ENCODE measurements at regions not wholly inside any gene's neighbourhood (a gene's known extent, or its start where the extent isn't known, plus 50 kb on each side); places are given as distances from the start of the nearest gene placed in this dataset.

DNA sequence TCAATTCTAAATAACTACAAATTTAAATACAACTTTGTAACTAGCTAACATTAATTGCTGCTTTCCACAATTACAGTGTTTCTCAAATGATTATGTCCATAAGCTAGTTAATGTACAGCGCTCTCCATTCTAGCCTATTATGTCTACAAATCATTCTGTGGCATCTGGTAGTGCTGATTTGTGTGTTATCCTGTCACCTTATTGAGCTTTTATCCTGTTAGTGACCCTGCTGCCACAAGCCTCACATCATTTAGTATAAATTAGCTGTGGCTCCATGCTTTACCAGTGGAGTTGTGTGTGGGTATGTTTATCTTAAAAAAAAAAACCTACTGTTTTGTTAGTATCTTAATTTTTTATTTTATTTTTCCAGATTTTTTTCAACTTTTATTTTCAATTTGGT is 112.6 kb upstream of the PJA2 start:
- CTCF ChIA-PET = no interaction called here
- H3K36me3 Mint-ChIP-seq (ENCODE audit: low read depth) = no peaks in the 10 kb centered on the region
- no peaks in the 10 kb centered on the region for H3K27me3 Mint-ChIP-seq (ENCODE audit: low read depth)
- H3K4me3 Mint-ChIP-seq = no peak overlapping the region
- H3K4me1 Mint-ChIP-seq (ENCODE audit: low read depth) = no peaks in the 10 kb centered on the region
- intact Hi-C loops (cut with micrococcal nuclease) = no loop called here
- H3K9me3 Mint-ChIP-seq = no peaks in the 10 kb centered on the region
- DNase-seq = no peak
- no peak overlapping the region for H3K27ac Mint-ChIP-seq

DNA sequence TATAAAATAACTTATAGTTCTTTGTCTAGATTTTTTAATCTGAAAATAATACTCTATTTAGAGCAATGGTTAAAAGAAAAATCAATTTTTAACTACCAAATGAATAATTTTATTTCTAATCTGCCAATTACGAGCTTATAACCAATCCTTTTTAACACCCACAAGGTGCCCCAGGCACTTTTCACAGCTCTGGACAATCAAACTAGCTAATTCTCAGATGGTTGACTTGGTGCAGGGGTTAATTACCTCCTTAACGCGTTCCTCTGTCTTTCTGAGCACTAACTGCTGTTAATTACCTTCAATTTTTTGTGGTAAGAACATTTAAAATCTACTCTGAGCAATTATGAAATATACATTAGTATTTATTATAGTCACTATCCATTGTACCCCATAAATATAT is 109.6 kb upstream of the PJA2 start:
- intact Hi-C loops (cut with micrococcal nuclease) = no loop called here
- no peak for DNase-seq
- Mint-ChIP-seq H3K4me1 (ENCODE audit: low read depth) (no peaks in the 10 kb centered on the region), H3K9me3 (no peaks in the 10 kb centered on the region), H3K27me3 (ENCODE audit: low read depth) (no peaks in the 10 kb centered on the region), H3K36me3 (ENCODE audit: low read depth) (no peaks in the 10 kb centered on the region), H3K4me3 (no peak overlapping the region), H3K27ac (no peak overlapping the region)
- CTCF ChIA-PET = interaction anchor here (0.7 kb wide), 1 partner anchor 34 kb away, joined by 4 read pairs; no protein-coding TSS in a partner anchor

DNA sequence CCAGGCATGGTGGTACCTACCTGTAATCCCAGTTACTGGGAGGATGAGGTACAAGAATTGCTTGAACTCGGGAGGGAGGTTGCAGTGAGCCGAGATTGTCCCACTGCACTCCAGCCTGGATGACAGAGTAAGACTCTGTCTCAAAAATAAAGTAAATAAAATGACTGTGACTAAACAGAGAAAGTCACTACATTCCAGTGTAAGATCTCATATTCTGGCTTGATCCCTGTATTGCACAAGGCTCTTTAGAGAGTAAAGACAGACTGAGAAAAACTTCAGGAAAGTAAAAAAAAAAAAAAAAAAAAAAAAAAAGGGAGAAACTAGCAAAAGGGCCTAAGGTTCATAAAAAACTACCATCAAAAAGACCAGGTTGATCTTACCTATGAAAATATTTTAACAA is 106.6 kb upstream of the PJA2 start:
- Mint-ChIP-seq H3K27me3 (ENCODE audit: low read depth) (no peaks in the 10 kb centered on the region), H3K9me3 (no peaks in the 10 kb centered on the region), H3K27ac (no peak overlapping the region), H3K4me3 (no peak overlapping the region), H3K4me1 (ENCODE audit: low read depth) (no peaks in the 10 kb centered on the region), H3K36me3 (ENCODE audit: low read depth) (no peaks in the 10 kb centered on the region)
- intact Hi-C loops (cut with micrococcal nuclease) = no loop called here
- DNase-seq = no peak
- CTCF ChIA-PET = no interaction called here

DNA sequence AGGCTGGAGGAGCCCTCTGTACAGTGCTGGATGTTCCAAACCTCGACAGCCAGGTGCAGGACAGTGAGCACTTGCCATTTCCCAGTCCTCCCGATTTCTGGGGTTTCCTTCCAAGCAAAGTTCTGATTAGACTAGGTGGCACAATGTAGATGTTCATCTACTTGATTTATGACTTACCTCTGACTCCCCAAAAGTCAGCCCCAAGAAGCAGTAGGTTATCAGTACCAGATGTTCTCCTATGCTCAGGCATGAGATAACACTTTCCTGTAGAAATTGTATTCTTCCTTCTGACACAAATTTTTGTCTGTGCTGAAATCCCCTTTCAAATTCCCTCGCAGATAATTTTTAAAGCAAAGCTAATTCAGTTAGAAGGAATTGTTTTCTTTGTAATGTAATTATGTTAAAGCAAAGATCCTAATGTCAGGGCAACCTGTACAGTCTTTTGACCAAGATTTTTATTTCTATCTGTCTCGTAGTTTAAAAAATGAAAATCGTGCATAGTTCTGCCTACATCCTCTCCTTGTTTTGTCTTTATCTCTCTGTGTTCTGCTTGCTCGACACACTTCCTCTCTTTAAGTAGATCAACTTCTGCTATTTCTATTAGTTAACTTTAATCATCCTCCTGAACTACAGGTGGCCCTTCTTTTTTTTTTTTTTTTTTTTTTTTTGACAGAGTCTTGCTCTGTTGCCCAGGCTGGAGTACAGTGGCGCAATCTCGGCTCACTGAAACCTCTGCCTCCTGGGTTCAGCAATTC is 102.4 kb upstream of the PJA2 start:
- no peaks in the 10 kb centered on the region for H3K9me3 Mint-ChIP-seq
- H3K27ac Mint-ChIP-seq = no peak overlapping the region
- intact Hi-C loops (cut with micrococcal nuclease) = no loop called here
- CTCF ChIA-PET = no interaction called here
- no peaks in the 10 kb centered on the region for H3K4me1 Mint-ChIP-seq (ENCODE audit: low read depth)
- H3K4me3 Mint-ChIP-seq = no peak overlapping the region
- no peaks in the 10 kb centered on the region for H3K36me3 Mint-ChIP-seq (ENCODE audit: low read depth)
- peaks cover 2% of the 10 kb centered on the region for H3K27me3 Mint-ChIP-seq (ENCODE audit: low read depth)
- no peak for DNase-seq

DNA sequence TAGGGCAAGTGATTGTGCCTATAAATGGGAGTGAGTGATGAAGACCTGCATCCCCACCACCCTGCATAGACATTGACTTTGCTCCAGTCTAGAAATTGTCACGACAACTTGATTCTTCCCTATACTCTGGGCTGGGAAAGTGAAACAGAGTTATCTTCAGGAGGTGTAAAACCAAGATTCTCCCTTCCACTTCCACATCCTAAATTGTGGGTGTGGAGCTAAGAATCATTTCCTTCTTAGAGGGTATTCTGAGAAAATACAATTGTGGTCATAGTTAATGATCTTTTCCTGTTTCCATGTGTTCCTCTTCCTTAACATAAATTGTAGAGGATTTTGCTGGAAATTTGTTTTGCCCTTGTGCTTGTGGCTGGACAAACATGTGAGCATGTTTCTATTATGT is 96.8 kb upstream of the PJA2 start:
- no peak for DNase-seq
- no peaks in the 10 kb centered on the region for H3K4me1 Mint-ChIP-seq (ENCODE audit: low read depth)
- CTCF ChIA-PET = no interaction called here
- H3K27me3 Mint-ChIP-seq (ENCODE audit: low read depth) = peaks cover 2% of the 10 kb centered on the region
- no peak overlapping the region for H3K27ac Mint-ChIP-seq
- H3K9me3 Mint-ChIP-seq = no peaks in the 10 kb centered on the region
- intact Hi-C loops (cut with micrococcal nuclease) = no loop called here
- no peak overlapping the region for H3K4me3 Mint-ChIP-seq
- no peaks in the 10 kb centered on the region for H3K36me3 Mint-ChIP-seq (ENCODE audit: low read depth)

DNA sequence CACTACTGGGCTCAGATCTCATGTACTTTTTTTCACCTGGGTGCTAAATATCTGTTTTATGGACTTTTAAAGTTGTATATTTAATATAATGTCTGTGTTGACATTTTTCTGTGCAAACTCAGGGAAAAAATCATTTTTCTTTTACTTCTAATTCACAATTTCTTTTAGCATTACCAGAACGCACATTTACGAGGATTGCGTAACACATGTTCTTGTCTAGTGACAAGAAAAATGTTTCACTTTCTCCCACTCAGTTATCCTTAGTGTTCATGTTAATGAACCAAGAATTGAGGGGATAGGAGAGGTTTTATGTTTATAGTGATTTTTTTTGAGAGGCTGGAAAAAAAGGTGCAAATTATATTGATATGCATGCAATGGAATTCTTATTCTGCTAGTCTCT is 86.3 kb upstream of the PJA2 start:
- CTCF ChIA-PET = no interaction called here
- H3K27ac Mint-ChIP-seq = no peak overlapping the region
- H3K4me1 Mint-ChIP-seq (ENCODE audit: low read depth) = no peaks in the 10 kb centered on the region
- H3K36me3 Mint-ChIP-seq (ENCODE audit: low read depth) = no peaks in the 10 kb centered on the region
- peaks cover 7% of the 10 kb centered on the region for H3K27me3 Mint-ChIP-seq (ENCODE audit: low read depth)
- intact Hi-C loops (cut with micrococcal nuclease) = no loop called here
- no peaks in the 10 kb centered on the region for H3K9me3 Mint-ChIP-seq
- H3K4me3 Mint-ChIP-seq = no peak overlapping the region
- DNase-seq = no peak

DNA sequence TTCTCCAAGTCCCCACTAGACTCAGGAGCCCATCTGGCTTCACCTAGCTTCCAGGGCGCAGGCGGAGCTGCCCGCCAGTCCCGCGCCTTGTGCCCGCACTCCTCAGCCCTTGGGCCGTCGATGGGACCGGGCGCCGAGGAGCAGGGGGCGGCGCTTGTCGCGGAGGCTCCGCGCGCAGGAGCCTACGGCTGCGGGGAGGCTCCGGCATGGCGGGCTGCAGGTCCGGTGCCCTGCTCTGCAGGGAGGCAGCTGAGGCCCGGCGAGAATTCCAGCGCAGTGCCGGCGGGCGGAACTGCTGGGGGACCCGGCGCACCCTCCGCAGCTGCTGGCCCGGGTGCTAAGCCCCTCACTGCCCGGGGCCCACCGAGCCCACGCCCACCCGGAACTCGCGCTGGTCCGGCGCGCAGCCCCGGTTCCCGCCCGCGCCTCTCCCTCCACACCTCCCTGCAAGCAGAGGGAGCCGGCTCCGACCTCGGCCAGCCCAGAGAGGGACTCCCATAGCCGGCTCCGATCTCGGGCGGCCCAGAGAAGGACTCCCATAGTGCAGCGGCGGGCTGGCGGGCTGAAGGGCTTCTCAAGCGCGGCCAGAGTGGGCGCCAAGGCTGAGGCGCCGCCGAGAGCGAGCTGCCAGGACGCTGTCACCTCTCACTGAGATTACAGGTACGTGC is 78.1 kb upstream of the PJA2 start:
- Mint-ChIP-seq H3K4me1 (ENCODE audit: low read depth) (no peaks in the 10 kb centered on the region), H3K36me3 (ENCODE audit: low read depth) (no peaks in the 10 kb centered on the region), H3K4me3 (no peak overlapping the region), H3K9me3 (no peaks in the 10 kb centered on the region), H3K27me3 (ENCODE audit: low read depth) (peaks cover 2% of the 10 kb centered on the region), H3K27ac (no peak overlapping the region)
- DNase-seq = no peak
- CTCF ChIA-PET = no interaction called here
- intact Hi-C loops (cut with micrococcal nuclease) = no loop called here

DNA sequence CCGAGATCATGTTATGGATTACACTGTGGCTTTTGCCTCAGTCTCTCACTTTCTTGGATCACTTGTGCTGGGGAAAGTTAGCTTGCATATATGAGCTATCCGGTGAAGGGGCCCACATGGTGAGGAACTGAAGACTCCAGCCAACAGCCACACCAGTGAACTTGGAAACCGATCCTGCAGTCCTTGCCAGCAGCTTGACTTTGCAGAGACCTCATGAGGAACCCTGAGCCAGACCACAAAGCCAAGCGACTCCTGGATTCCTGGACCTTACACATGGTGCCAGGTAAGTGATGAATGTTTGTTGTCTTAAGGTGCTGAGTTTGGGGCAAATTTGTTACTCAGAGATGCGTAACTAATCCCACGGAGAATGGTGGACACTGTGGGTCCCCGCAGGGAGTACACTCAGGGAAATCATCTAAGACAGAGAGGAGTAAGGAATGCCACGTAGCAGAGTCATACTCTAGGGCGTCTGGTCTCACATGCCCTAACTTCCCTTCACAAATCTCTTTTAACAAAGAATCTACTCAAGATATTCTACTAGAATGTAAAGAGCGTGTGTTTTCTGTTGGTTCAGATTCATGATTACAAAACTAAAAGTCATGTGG is 76.5 kb upstream of the PJA2 start:
- intact Hi-C loops (cut with micrococcal nuclease) = no loop called here
- peaks cover 2% of the 10 kb centered on the region for H3K27me3 Mint-ChIP-seq (ENCODE audit: low read depth)
- H3K4me3 Mint-ChIP-seq = no peak overlapping the region
- H3K27ac Mint-ChIP-seq = no peak overlapping the region
- H3K9me3 Mint-ChIP-seq = no peaks in the 10 kb centered on the region
- H3K4me1 Mint-ChIP-seq (ENCODE audit: low read depth) = no peaks in the 10 kb centered on the region
- no peak for DNase-seq
- H3K36me3 Mint-ChIP-seq (ENCODE audit: low read depth) = no peaks in the 10 kb centered on the region
- CTCF ChIA-PET = no interaction called here

DNA sequence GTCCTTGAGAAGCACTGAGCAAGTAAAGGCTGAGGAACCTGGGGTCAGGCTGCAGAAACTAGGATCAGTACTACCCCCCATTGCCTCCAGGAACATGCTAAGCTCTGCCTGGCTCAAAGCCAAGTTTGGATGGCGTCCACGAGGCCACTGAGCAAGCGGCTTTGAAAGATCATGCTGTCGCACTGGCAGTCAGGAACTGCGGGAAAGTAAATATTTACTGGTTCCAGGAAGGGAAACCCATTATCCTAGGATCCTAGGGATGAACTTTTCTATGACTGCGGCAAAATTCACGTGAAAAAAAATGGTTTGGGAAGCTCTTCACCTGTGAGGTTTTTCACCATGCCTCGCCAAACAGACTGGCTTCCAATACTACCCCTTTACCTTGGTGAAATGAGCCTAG is 75.3 kb upstream of the PJA2 start:
- intact Hi-C loops (cut with micrococcal nuclease) = no loop called here
- H3K9me3 Mint-ChIP-seq = no peaks in the 10 kb centered on the region
- DNase-seq = no peak
- H3K4me3 Mint-ChIP-seq = no peak overlapping the region
- no peaks in the 10 kb centered on the region for H3K4me1 Mint-ChIP-seq (ENCODE audit: low read depth)
- H3K27me3 Mint-ChIP-seq (ENCODE audit: low read depth) = no peaks in the 10 kb centered on the region
- no peaks in the 10 kb centered on the region for H3K36me3 Mint-ChIP-seq (ENCODE audit: low read depth)
- CTCF ChIA-PET = no interaction called here
- H3K27ac Mint-ChIP-seq = no peak overlapping the region

DNA sequence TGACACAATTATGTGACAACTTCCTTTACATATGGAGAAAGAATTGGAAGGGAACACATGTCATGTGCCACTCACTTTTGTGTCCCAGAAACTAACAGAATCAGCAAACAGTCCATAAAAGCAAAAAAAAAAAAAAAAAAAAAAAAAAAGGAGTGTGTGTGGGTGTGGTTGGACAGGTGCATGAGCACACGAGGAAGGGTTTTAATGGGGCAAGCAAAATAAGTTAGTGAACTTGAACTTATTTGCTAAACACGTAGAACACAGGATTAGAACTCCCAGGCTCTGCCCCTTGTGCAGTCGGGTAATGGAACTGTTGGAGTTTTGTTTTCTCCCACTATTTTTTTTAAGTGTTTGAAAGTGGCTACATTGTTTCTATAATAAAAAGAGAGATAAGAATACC is 74.8 kb upstream of the PJA2 start:
- CTCF ChIA-PET = no interaction called here
- H3K4me1 Mint-ChIP-seq (ENCODE audit: low read depth) = no peaks in the 10 kb centered on the region
- no peak overlapping the region for H3K27ac Mint-ChIP-seq
- no peaks in the 10 kb centered on the region for H3K9me3 Mint-ChIP-seq
- H3K27me3 Mint-ChIP-seq (ENCODE audit: low read depth) = no peaks in the 10 kb centered on the region
- DNase-seq = no peak
- intact Hi-C loops (cut with micrococcal nuclease) = no loop called here
- no peak overlapping the region for H3K4me3 Mint-ChIP-seq
- no peaks in the 10 kb centered on the region for H3K36me3 Mint-ChIP-seq (ENCODE audit: low read depth)

DNA sequence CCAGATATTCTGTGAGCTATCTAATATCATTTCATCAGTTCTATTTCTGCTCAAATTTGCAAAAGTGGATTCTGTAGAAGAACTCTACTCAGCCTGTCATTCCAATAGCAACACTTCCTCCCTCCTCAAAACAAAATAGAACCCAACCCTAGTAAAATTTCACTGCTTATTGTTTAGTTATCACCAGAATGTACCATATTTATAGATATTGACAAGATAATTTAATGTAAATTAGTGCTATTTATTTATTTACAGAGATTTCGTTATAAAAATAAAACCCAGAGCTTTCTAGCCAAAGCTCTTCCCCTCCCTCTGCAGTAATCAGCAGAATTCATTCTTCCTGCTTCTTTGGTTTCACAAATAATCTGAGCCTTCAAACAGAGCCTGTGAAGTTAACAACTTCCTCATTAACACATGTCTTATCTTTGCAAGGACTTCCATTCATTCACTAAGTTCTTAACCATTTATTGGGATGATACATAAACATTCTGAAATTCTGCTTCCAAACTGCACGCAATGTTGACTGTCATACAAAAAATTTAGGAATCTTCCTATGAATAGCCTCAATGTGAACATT is 73.7 kb upstream of the PJA2 start:
- Mint-ChIP-seq H3K27ac (no peak overlapping the region), H3K27me3 (ENCODE audit: low read depth) (no peaks in the 10 kb centered on the region), H3K4me1 (ENCODE audit: low read depth) (no peaks in the 10 kb centered on the region), H3K9me3 (no peaks in the 10 kb centered on the region), H3K36me3 (ENCODE audit: low read depth) (no peaks in the 10 kb centered on the region), H3K4me3 (no peak overlapping the region)
- no peak for DNase-seq
- intact Hi-C loops (cut with micrococcal nuclease) = no loop called here
- CTCF ChIA-PET = no interaction called here

DNA sequence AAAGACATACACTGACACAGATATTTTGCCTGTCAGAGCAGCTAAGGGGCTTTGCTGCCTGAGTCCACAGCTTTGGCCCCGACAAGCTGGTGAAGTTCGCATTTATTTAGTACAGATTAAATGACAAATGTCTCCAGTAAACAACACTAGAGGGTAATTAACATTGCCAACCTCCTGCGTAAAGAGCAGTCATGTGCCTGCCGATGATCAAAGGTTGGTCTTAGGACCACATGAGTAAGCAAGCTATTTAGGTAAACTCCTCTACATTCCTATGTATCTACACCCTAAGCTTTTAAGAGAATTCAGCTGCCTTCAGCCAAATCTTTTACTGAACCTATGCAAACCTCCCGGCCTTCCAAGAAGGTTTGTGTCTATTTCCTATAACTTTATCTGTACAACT is 73.0 kb upstream of the PJA2 start:
- Mint-ChIP-seq H3K36me3 (ENCODE audit: low read depth) (no peaks in the 10 kb centered on the region), H3K4me3 (no peak overlapping the region), H3K27ac (no peak overlapping the region), H3K4me1 (ENCODE audit: low read depth) (no peaks in the 10 kb centered on the region), H3K9me3 (no peaks in the 10 kb centered on the region), H3K27me3 (ENCODE audit: low read depth) (no peaks in the 10 kb centered on the region)
- intact Hi-C loops (cut with micrococcal nuclease) = no loop called here
- CTCF ChIA-PET = no interaction called here
- no peak for DNase-seq
